ENCODE measurements at regions not wholly inside any gene's neighbourhood (a gene's known extent, or its start where the extent isn't known, plus 50 kb on each side); places are given as distances from the start of the nearest gene placed in this dataset.

DNA sequence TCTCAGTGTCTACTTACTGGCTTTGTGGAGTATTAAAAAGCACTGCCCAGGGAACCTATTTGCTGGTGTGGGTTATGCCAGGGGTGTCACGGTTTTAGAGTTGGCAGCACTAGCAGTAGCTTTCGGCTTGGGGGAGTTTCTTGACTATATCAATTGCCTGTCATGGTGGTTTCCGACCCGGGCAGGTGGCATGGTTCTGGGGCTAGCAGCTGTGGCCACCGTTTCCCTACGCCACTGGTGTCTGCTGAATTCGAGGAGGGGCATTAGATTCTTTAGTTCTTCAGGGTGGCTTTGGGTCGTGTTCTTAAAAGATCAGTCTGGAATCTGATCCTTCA is 55.6 kb upstream of the FOXC1 start:
- DNase-seq, result peak; percentile 69

DNA sequence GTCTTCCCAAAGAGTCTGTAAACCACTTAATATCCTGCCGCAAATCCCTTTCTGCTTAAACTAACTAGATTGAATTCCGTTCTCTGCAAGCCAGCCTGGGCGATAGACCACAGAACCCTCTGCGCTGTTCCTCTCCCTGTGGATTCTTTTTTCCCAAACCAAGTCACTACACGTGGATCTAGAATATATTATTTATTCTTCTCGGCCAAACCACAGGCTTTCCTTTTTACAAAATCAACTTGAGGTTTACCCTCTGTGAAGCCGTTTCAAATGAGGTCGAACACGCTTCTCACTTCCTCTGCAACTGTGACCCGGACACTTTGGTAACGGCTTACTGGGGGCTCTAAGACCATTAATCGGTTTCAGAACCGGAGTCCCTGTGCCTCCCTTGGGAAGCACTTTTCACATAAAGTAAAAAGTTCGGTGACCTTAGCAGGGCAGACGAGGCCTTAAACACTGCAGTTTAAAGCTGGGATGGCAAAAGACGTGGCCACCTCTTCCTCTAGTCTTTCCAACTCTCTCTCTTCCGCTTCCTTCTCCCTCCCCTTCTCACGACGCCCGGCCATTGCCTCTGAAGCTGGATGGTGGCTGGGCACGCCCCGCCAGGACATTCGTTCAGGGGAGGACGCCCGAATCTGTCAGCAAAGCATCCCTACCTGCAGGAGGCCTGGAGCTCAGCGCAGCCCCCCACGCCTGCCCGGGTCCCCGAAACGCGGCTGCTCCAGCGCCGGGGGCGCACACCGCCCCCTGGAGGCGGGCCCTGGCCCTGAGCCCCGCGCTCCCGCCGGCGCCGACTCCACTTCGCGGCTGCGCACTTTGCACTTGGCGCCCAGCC is 55.0 kb upstream of the FOXC1 start:
- DNase-seq, result peak; percentile 87

DNA sequence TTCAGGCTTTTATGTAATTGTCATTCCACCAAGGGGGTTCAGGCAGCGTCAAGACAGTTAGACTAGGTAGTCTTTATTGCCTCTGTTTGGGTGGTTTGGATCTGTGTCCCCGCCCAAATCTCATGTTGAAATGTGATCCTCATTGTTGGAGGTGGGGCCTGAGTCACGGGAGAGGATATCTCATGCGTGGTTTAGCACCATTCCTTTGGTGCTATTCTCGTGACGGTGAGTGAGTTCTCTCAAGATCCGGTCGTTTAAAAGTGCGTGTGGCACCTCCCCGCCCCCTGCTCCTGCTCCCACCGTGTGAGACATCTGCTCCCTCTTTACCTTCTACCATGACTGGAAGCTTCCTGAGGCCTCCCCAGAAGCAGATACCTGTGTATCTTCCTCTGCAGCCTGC is 51.3 kb upstream of the FOXC1 start:
- no peak for DNase-seq
